ENCODE measurements at regions not wholly inside any gene's neighbourhood (a gene's known extent, or its start where the extent isn't known, plus 50 kb on each side); places are given as distances from the start of the nearest gene placed in this dataset.

- CTCF ChIA-PET, result no interaction called here
- no peaks in the 10 kb centered on the region for H3K9me3 ChIP-seq (ENCODE audit: control insufficient read depth in 1 of 2, insufficient read depth in 1 of 2, low read depth in 1 of 2, low read length in 2 of 2)
These were observed 371.9 kb upstream of the ZMIZ1 start for GRCh38 chr10:78696791-78697395.

More at GRCh38 chr10:78696791-78697395, 371.9 kb upstream of the ZMIZ1 start:
- TF ChIP-seq ZBTB33 (IDR thresholded peaks at IDR 0.05; ENCODE audit: extremely low read depth, insufficient replicate concordance, low read length) (no peak), YY1 (IDR thresholded peaks at IDR 0.05; ENCODE audit: extremely low read depth, insufficient replicate concordance, low read depth, low read length) (no peak), CTCF (IDR thresholded peaks at IDR 0.05 in 2 of 3, conservative IDR thresholded peaks at IDR 0.05 in 1 of 3; ENCODE audit: borderline replicate concordance in 1 of 3, insufficient read depth in 1 of 3, low read depth in 2 of 3, low read length in 2 of 3) (no peak), EGR1 (IDR thresholded peaks at IDR 0.05; ENCODE audit: low read depth) (no peak), TCF7L2 (IDR thresholded peaks at IDR 0.05; ENCODE audit: borderline replicate concordance, extremely low read depth, insufficient read depth, insufficient read length) (no peak), SRF (IDR thresholded peaks at IDR 0.05; ENCODE audit: low read depth) (no peak), JUND (IDR thresholded peaks at IDR 0.05) (no peak), REST (IDR thresholded peaks at IDR 0.05; ENCODE audit: low read depth) (no peak), MAX (IDR thresholded peaks at IDR 0.05) (no peak), POLR2AphosphoS5 (IDR thresholded peaks at IDR 0.05; ENCODE audit: low read depth, low read length) (no peak), POLR2A (IDR thresholded peaks at IDR 0.05; ENCODE audit: borderline replicate concordance, extremely low read depth, insufficient read depth, insufficient read length) (no peak), EZH2 (IDR thresholded peaks at IDR 0.05) (no peak), SP1 (IDR thresholded peaks at IDR 0.05; ENCODE audit: low read depth) (no peak)
- no TSS peak for BruUV-seq (replicated peaks)
- ChIA-PET RAD21 (ENCODE audit: low non-redundant PET in 1 of 2, low total read pairs in 2 of 2, uncharacterized antibody in 2 of 2, unreplicated experiment in 2 of 2) (no interaction called here), POLR2A (no interaction called here)
- Histone ChIP-seq H3K9me2 (ENCODE audit: insufficient read depth) (no peaks in the 10 kb centered on the region), H4K20me1 (ENCODE audit: insufficient read depth) (no peaks in the 10 kb centered on the region), H3K4me1 (ENCODE audit: control insufficient read depth in 1 of 2, insufficient read depth in 2 of 2, low read length in 2 of 2) (peaks cover 0 to 4% of the 10 kb centered on the region in 2 experiments; a peak in 1 of 4 replicates), H3K4me3 (replicated peaks in 1 of 2; ENCODE audit: low read depth in 1 of 2, low read length in 2 of 2) (no peak overlapping the region), H3K9ac (ENCODE audit: low read length) (no peak overlapping the region), H2AFZ (ENCODE audit: low read depth, low read length, poor library complexity, severe bottlenecking) (no peak overlapping the region), H3K27ac (ENCODE audit: low read depth, low read length) (no peak overlapping the region), H3K27me3 (ENCODE audit: insufficient read depth, low read length) (no peaks in the 10 kb centered on the region), H3K36me3 (ENCODE audit: control insufficient read depth in 1 of 2, insufficient read depth in 2 of 2, low read length in 2 of 2) (no peaks in the 10 kb centered on the region), H3K4me2 (ENCODE audit: low read length) (no peak overlapping the region), H3K79me2 (ENCODE audit: insufficient read depth, low read length) (no peaks in the 10 kb centered on the region)
- DNase-seq (ENCODE audit: low read depth, low spot score) (no peak), ATAC-seq (no peak)
- intact Hi-C loops (cut with micrococcal nuclease), result no loop called here

Measured in HCT116 (cell line).